GM23248 (cell line): ENCODE measurements at regions not wholly inside any gene's neighbourhood (a gene's known extent, or its start where the extent isn't known, plus 50 kb on each side); places are given as distances from the start of the nearest gene placed in this dataset.

Experiments used
- DNase-seq: peaks from one replicate; pipeline ENCODE4 v3.0.0-alpha.2; 2015
- H2AFZ ChIP-seq: fragments of 200-600 bp; sonication (generic); 2 replicates; pipeline ENCODE4 v1.6.1; 2016; ENCODE audit warnings: antibody characterized with exemption
- H3F3A ChIP-seq: fragments of 200-600 bp; sonication (generic); 2 replicates; pipeline ENCODE4 v1.6.1; 2016; ENCODE audit warnings: mild to moderate bottlenecking, antibody characterized with exemption, mixed run types; ENCODE audit not compliant: insufficient read depth
- H3K27ac ChIP-seq: fragments of 200-600 bp; sonication (generic); 2 replicates; pipeline ENCODE4 v1.5.1; 2016; ENCODE audit warnings: mild to moderate bottlenecking
- H3K27me3 ChIP-seq: fragments of 200-600 bp; sonication (generic); replicated peaks from 2 replicates; pipeline ENCODE4 v1.6.1; 2016; ENCODE audit warnings: mild to moderate bottlenecking; ENCODE audit not compliant: insufficient read depth
- H3K36me3 ChIP-seq: fragments of 200-600 bp; sonication (generic); 2 replicates; pipeline ENCODE4 v1.6.1; 2016; ENCODE audit warnings: low read depth, mild to moderate bottlenecking
- H3K4me1 ChIP-seq: fragments of 200-600 bp; sonication (generic); 2 replicates; pipeline ENCODE4 v1.6.1; 2016; ENCODE audit warnings: mild to moderate bottlenecking; ENCODE audit not compliant: insufficient read depth
- H3K4me2 ChIP-seq: fragments of 200-600 bp; sonication (generic); one replicate; pipeline ENCODE4 v1.6.1; 2016; ENCODE audit warnings: mild to moderate bottlenecking; ENCODE audit not compliant: unreplicated experiment
- H3K4me3 ChIP-seq: fragments of 200-600 bp; sonication (generic); 2 replicates; pipeline ENCODE4 v1.5.1; 2016; ENCODE audit warnings: mild to moderate bottlenecking
- H3K79me2 ChIP-seq: fragments of 200-600 bp; sonication (generic); 2 replicates; pipeline ENCODE4 v1.6.1; 2016; ENCODE audit warnings: mild to moderate bottlenecking; ENCODE audit not compliant: insufficient read depth
- H3K9ac ChIP-seq: fragments of 200-600 bp; sonication (generic); 2 replicates; pipeline ENCODE4 v1.6.1; 2016; ENCODE audit warnings: mild to moderate bottlenecking
- H3K9me2 ChIP-seq: fragments of 200-600 bp; sonication (generic); 2 replicates; pipeline ENCODE4 v1.6.1; 2016; ENCODE audit warnings: mixed run types, mild to moderate bottlenecking, moderate library complexity; ENCODE audit not compliant: insufficient read depth
- H3K9me3 ChIP-seq: fragments of 200-600 bp; sonication (generic); one replicate; pipeline ENCODE4 v1.6.1; 2017; ENCODE audit warnings: low read depth
- H4K20me1 ChIP-seq: fragments of 200-600 bp; sonication (generic); 2 replicates; pipeline ENCODE4 v1.6.0; 2016; ENCODE audit not compliant: insufficient read depth
- EZH2 ChIP-seq: fragments of 200-600 bp; sonication (generic); IDR thresholded peaks from 2 replicates; pipeline ENCODE4 v1.6.1; 2018; ENCODE audit warnings: antibody characterized with exemption, mild to moderate bottlenecking; ENCODE audit not compliant: insufficient read depth, poor library complexity, severe bottlenecking
- EZH2phosphoT487 ChIP-seq: fragments of 200-600 bp; sonication (generic); IDR thresholded peaks from 2 replicates; pipeline ENCODE4 v1.6.1; 2018; ENCODE audit warnings: antibody characterized with exemption, moderate library complexity, mild to moderate bottlenecking, low read depth; ENCODE audit not compliant: insufficient read depth
- WGBS, 2 experiments: methylation state at CpG; one replicate each; pipeline ENCODE4 v1.1.6; 2015 to 2017; ENCODE audit warnings: low lambda C conversion rate in 2 of 2, low coverage in 1 of 2; ENCODE audit errors: missing lambda C conversion rate in 2 of 2; 5-methylcytosine and 5-hydroxymethylcytosine counted together
- in situ Hi-C: fragments of 300-500 bp; cut with MboI; formaldehyde crosslinking; loops from 2 replicates; pipeline ENCODE4 v1.15.0; 2020

DNA sequence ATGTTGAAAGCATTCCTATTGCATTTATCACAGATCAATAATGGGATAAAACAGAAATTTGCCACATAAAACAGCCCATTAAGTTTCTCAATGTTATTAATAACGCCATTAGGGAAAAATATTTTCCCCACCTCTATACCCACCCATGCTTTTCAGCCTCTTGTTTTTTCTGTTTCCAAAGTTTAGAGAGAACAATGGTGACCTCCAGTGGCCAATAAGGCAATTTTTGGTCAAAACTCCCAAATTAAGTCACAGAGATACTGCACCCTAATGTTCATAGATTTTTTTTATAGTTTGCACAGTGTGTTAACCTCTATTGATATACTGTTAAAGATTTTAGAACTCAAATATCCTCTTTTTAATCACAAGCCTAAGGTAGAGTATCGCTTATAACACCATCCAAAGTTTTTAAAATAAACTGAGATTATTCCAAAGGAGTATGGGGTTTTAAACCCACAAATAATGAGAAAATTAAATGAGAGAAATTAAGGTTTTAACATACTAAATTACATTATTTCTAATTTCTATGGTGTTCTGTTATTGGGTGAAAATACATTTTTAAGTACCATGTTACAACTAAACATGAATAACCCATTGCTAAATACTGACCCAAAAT, 184.7 kb upstream of the DCN start:
- Histone ChIP-seq H3K9me3 (no peaks in the 10 kb centered on the region), H4K20me1 (no peaks in the 10 kb centered on the region), H3K4me3 (no peak overlapping the region), H3K4me1 (peaks cover 8% of the 10 kb centered on the region), H3K27ac (no peak overlapping the region), H3K36me3 (no peaks in the 10 kb centered on the region), H2AFZ (no peak overlapping the region), H3F3A (0 out of 2 replicates have a peak, but pooled peaks cover 16% of the 10 kb centered on the region), H3K4me2 (no peak overlapping the region), H3K9ac (no peak overlapping the region), H3K79me2 (no peaks in the 10 kb centered on the region), H3K9me2 (no peaks in the 10 kb centered on the region), H3K27me3 (no peaks in the 10 kb centered on the region)
- DNase-seq: peak; percentile 53
- WGBS, 2 experiments: 45 to 46% methylated on average over 2 of the region's 2 CpGs
- in situ Hi-C loops: no loop called here
- no peak for TF ChIP-seq EZH2

DNA sequence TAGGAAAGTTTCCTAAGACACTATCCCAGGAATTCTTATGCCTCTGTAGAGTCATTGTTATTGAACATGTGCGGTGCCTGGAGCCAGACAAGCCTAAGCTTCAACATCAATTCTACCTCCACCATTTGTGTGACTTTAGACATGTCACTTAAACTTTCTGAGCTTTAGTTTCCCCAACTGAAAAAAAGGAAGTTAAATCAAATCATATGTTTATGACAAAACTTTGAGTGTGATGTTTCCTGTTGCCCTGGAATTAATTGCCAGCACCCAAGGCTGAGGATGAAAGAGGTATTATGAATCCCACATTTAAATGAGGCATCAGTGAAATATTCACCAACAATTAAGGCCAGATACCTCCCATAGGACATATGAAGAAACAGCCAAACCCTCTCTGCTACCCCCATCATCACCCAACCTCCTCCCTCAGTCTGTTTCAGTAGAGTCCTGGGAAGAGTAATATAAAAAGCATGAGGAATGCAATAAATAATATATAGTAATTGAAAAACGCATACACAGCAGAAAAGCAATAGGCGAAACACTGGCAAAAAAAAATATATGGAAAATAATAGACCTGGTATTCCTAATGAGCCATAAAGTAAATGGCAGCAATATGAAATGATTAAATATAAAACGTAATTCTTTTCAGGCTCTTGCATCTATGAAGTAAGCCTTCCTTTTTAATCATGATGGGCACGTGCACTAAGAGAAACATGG, 182.0 kb upstream of the DCN start:
- Histone ChIP-seq H3K4me2 (peak overlapping the region; percentile 26), H3K79me2 (no peaks in the 10 kb centered on the region), H3F3A (0 out of 2 replicates have a peak, but pooled peaks cover 16% of the 10 kb centered on the region), H3K9me3 (no peaks in the 10 kb centered on the region), H3K9me2 (no peaks in the 10 kb centered on the region), H3K4me1 (peaks cover 13% of the 10 kb centered on the region), H2AFZ (peak overlapping the region; percentile 33; the same call in 1 of the 2 replicates), H4K20me1 (no peaks in the 10 kb centered on the region), H3K27me3 (no peaks in the 10 kb centered on the region), H3K4me3 (no peak overlapping the region), H3K27ac (peak overlapping the region; percentile 20; the same call in 1 of the 2 replicates), H3K36me3 (no peaks in the 10 kb centered on the region), H3K9ac (no peak overlapping the region)
- 51 to 55% methylated on average over 5 of the region's 5 CpGs for WGBS, 2 experiments
- in situ Hi-C loops: no loop called here
- DNase-seq: peak; percentile 59
- no peak for TF ChIP-seq EZH2phosphoT487
- no peak for TF ChIP-seq EZH2

DNA sequence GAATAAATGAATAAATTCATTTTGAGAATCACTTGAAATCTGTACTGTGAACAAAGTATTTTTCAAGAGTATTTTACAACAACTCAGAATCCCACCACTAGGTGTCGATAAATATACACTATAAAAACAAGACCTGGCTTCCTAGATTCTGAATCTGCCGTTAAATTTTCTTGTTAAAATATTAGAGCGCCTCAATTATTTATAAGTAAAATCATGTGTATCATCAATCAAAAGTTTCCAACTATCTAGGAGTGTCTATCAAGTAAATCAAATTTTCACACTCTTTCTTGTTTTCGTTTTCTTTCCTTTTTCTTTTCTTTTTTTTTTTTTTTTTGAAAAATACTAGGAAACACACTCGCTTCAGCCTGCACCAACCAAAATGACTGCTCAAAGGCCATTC, 179.2 kb upstream of the DCN start:
- Histone ChIP-seq H3K79me2 (no peaks in the 10 kb centered on the region), H3K36me3 (no peaks in the 10 kb centered on the region), H4K20me1 (no peaks in the 10 kb centered on the region), H3K4me3 (peak overlapping the region; percentile 47), H3F3A (0 out of 2 replicates have a peak, but pooled peaks cover 16% of the 10 kb centered on the region), H3K27ac (no peak overlapping the region), H3K27me3 (no peaks in the 10 kb centered on the region), H3K4me1 (peaks cover 13% of the 10 kb centered on the region), H2AFZ (peak overlapping the region; percentile 66), H3K9me2 (no peaks in the 10 kb centered on the region), H3K9me3 (no peaks in the 10 kb centered on the region), H3K9ac (peak overlapping the region; percentile 28; the same call in 1 of the 2 replicates), H3K4me2 (peak overlapping the region; percentile 63)
- DNase-seq: peak; percentile 66
- in situ Hi-C loops: no loop called here
- TF ChIP-seq EZH2 (no peak), EZH2phosphoT487 (no peak)
- 9 to 11% methylated on average over 5 of the region's 5 CpGs for WGBS, 2 experiments

DNA sequence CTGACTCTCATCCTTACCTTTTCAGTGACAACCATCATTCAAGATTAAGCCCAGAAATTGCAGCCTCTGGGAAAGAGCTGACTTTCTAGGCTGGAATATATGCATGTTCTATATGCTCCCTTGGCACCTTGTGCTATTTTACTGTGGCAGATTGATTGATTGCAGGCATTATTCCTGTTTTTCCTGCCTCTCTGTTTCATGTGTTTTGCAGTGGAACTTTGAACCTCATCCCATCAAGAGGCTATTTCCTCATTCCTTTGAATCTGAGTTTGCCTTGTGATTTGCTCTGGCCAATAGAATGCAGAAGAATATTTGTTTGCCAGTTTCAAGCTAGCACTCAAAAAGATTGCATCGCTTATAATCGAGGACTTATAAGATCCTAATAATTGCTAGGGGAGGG, 174.8 kb upstream of the DCN start:
- Histone ChIP-seq H3K27ac (no peak overlapping the region), H2AFZ (no peak overlapping the region), H3K9me3 (no peaks in the 10 kb centered on the region), H3F3A (no peaks in the 10 kb centered on the region), H3K4me1 (0 out of 2 replicates have a peak, but pooled peaks cover 5% of the 10 kb centered on the region), H3K4me3 (no peak overlapping the region), H3K27me3 (no peaks in the 10 kb centered on the region), H3K4me2 (no peak overlapping the region), H3K9me2 (no peaks in the 10 kb centered on the region), H3K36me3 (no peaks in the 10 kb centered on the region), H3K79me2 (no peaks in the 10 kb centered on the region), H3K9ac (no peak overlapping the region), H4K20me1 (no peaks in the 10 kb centered on the region)
- no peak for DNase-seq
- 79 to 93% methylated on average over 2 of the region's 2 CpGs for WGBS, 2 experiments
- TF ChIP-seq EZH2phosphoT487 (no peak), EZH2 (no peak)
- in situ Hi-C loops: loop anchor here (10.0 kb wide), 1 partner anchor 383 kb away; no protein-coding TSS in a partner anchor
